Kidney epithelial cell (primary cell): ENCODE measurements at regions not wholly inside any gene's neighbourhood (a gene's known extent, or its start where the extent isn't known, plus 50 kb on each side); places are given as distances from the start of the nearest gene placed in this dataset.

ENCODE experiments used
- DNase-seq: peaks from one replicate; pipeline ENCODE4 v3.0.0-alpha.2; 2010; ENCODE audit warnings: low read depth
- H3K27me3 ChIP-seq: 2 replicates; pipeline ENCODE4 v1.6.0; 2011; ENCODE audit warnings: low read length; ENCODE audit not compliant: control insufficient read depth, insufficient read depth
- H3K36me3 ChIP-seq: 2 replicates; pipeline ENCODE4 v1.5.1; 2011; ENCODE audit warnings: low read length; ENCODE audit not compliant: control insufficient read depth, insufficient read depth
- H3K4me3 ChIP-seq: 2 replicates; pipeline ENCODE4 v1.5.1; 2011; ENCODE audit warnings: low read depth, mild to moderate bottlenecking, control low read depth, low read length
- CTCF ChIP-seq: IDR thresholded peaks from 2 replicates; pipeline ENCODE4 v1.5.1; 2011; ENCODE audit warnings: mild to moderate bottlenecking, moderate library complexity, low read length, control low read depth, inconsistent platforms; ENCODE audit not compliant: insufficient read depth, poor library complexity, severe bottlenecking

GRCh38 chrX:10042055-10042454 is 74.9 kb downstream of the CLDN34 start:
- no peak for TF ChIP-seq CTCF
- no peaks in the 10 kb centered on the region for H3K36me3 ChIP-seq
- H3K27me3 ChIP-seq = no peaks in the 10 kb centered on the region
- no peak for DNase-seq
- no peak overlapping the region for H3K4me3 ChIP-seq

- DNase-seq = no peak
- no peak for TF ChIP-seq CTCF
- H3K27me3 ChIP-seq = no peaks in the 10 kb centered on the region
- no peak overlapping the region for H3K4me3 ChIP-seq
- no peaks in the 10 kb centered on the region for H3K36me3 ChIP-seq
These were observed 76.2 kb downstream of the CLDN34 start for GRCh38 chrX:10043386-10043785.

GRCh38 chrX:10044021-10044420 is 76.9 kb downstream of the CLDN34 start:
- Histone ChIP-seq H3K36me3 (no peaks in the 10 kb centered on the region), H3K4me3 (no peak overlapping the region), H3K27me3 (no peaks in the 10 kb centered on the region)
- TF ChIP-seq CTCF = no peak
- DNase-seq = no peak

- no peak for DNase-seq
- TF ChIP-seq CTCF = no peak
- Histone ChIP-seq H3K27me3 (no peaks in the 10 kb centered on the region), H3K36me3 (no peaks in the 10 kb centered on the region), H3K4me3 (no peak overlapping the region)
These were observed 78.3 kb downstream of the CLDN34 start for GRCh38 chrX:10045327-10046000.

GRCh38 chrX:10047133-10047532 is 80.0 kb downstream of the CLDN34 start:
- no peak for DNase-seq
- Histone ChIP-seq H3K27me3 (no peaks in the 10 kb centered on the region), H3K4me3 (no peak overlapping the region), H3K36me3 (no peaks in the 10 kb centered on the region)
- TF ChIP-seq CTCF = no peak

GRCh38 chrX:10047631-10048030 is 80.5 kb downstream of the CLDN34 start:
- no peak overlapping the region for H3K4me3 ChIP-seq
- no peak for TF ChIP-seq CTCF
- no peaks in the 10 kb centered on the region for H3K27me3 ChIP-seq
- H3K36me3 ChIP-seq = no peaks in the 10 kb centered on the region
- no peak for DNase-seq
